ENCODE measurements at regions not wholly inside any gene's neighbourhood (a gene's known extent, or its start where the extent isn't known, plus 50 kb on each side); places are given as distances from the start of the nearest gene placed in this dataset.

GRCh38 chr20:11230999-11231398 lies 557.2 kb upstream of the JAG1 start:
- no peak for DNase-seq (ENCODE audit: extremely low read depth, low read depth, low spot score)

- DNase-seq (ENCODE audit: extremely low read depth, low read depth, low spot score) = no peak
These were observed 558.2 kb upstream of the JAG1 start for GRCh38 chr20:11231742-11232648.

GRCh38 chr20:11232896-11233295 lies 559.1 kb upstream of the JAG1 start:
- no peak for DNase-seq (ENCODE audit: extremely low read depth, low read depth, low spot score)

- DNase-seq (ENCODE audit: extremely low read depth, low read depth, low spot score) = no peak
These were observed 560.4 kb upstream of the JAG1 start for GRCh38 chr20:11234181-11234580.

GRCh38 chr20:11234608-11235007 lies 560.8 kb upstream of the JAG1 start:
- DNase-seq (ENCODE audit: extremely low read depth, low read depth, low spot score) = no peak

GRCh38 chr20:11235058-11235457 lies 561.3 kb upstream of the JAG1 start:
- DNase-seq (ENCODE audit: extremely low read depth, low read depth, low spot score) = peak; percentile 50

- no peak for DNase-seq (ENCODE audit: extremely low read depth, low read depth, low spot score)
These were observed 568.5 kb upstream of the JAG1 start for GRCh38 chr20:11242320-11242719.

GRCh38 chr20:11245431-11245830 lies 571.6 kb upstream of the JAG1 start:
- no peak for DNase-seq (ENCODE audit: extremely low read depth, low read depth, low spot score)

- DNase-seq (ENCODE audit: extremely low read depth, low read depth, low spot score) = no peak
These were observed 572.5 kb upstream of the JAG1 start for GRCh38 chr20:11246251-11246775.

- DNase-seq (ENCODE audit: extremely low read depth, low read depth, low spot score) = no peak
These were observed 573.5 kb upstream of the JAG1 start for GRCh38 chr20:11247046-11248010.

GRCh38 chr20:11248011-11248409 lies 574.2 kb upstream of the JAG1 start:
- no peak for DNase-seq (ENCODE audit: extremely low read depth, low read depth, low spot score)

- DNase-seq (ENCODE audit: extremely low read depth, low read depth, low spot score) = no peak
These were observed 575.2 kb upstream of the JAG1 start for GRCh38 chr20:11248687-11249638.

- no peak for DNase-seq (ENCODE audit: extremely low read depth, low read depth, low spot score)
These were observed 575.9 kb upstream of the JAG1 start for GRCh38 chr20:11249683-11250082.

GRCh38 chr20:11252447-11252846 lies 578.6 kb upstream of the JAG1 start:
- DNase-seq (ENCODE audit: extremely low read depth, low read depth, low spot score) = no peak

GRCh38 chr20:11255455-11255854 lies 581.7 kb upstream of the JAG1 start:
- no peak for DNase-seq (ENCODE audit: extremely low read depth, low read depth, low spot score)

GRCh38 chr20:11255860-11256259 lies 582.1 kb upstream of the JAG1 start:
- no peak for DNase-seq (ENCODE audit: extremely low read depth, low read depth, low spot score)

- no peak for DNase-seq (ENCODE audit: extremely low read depth, low read depth, low spot score)
These were observed 586.8 kb upstream of the JAG1 start for GRCh38 chr20:11260611-11261010.

- no peak for DNase-seq (ENCODE audit: extremely low read depth, low read depth, low spot score)
These were observed 587.8 kb upstream of the JAG1 start for GRCh38 chr20:11261533-11262000.

GRCh38 chr20:11266571-11266970 lies 592.8 kb upstream of the JAG1 start:
- DNase-seq (ENCODE audit: extremely low read depth, low read depth, low spot score) = no peak

GRCh38 chr20:11267131-11267761 lies 593.4 kb upstream of the JAG1 start:
- DNase-seq (ENCODE audit: extremely low read depth, low read depth, low spot score) = no peak
